CD4-positive, alpha-beta T cell treated with Interleukin-4 for 4 hours (primary cell): ENCODE measurements at regions not wholly inside any gene's neighbourhood (a gene's known extent, or its start where the extent isn't known, plus 50 kb on each side); places are given as distances from the start of the nearest gene placed in this dataset.
"Not testable (repeated sequence)": the region's sequence is repeated elsewhere in the genome, so short reads cannot be mapped to it uniquely, and the experiment has no call there.

Experiments used
- DNase-seq: peaks from one replicate; pipeline ENCODE4 v3.0.0-alpha.2; 2020

DNA sequence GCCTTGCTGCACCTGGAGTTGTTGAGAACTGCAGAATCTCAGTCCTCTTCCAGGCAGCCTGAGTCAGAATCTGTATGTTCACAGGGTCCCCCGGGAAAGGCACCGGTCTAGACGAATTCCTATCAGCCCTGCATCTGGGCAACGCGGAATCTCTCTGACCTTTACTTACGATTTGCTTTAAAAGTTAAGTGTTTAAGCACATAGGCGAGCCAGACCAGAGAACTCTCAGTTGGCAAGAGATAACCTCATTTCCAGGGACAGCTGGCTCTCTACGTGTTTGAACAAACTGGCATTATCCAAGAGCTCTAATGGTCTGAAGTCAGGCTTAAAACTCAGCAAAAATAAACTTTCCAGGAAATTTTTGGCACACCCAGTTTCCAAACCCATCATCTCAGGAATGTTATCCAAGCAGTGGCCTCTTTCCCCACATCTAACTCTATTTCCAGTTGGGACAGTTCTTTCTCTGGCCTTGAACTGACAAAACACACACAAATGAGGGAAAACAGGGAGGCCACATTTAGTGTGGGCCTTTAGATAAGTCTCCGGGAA, 53.4 kb downstream of the HES1 start:
- DNase-seq, result no peak

DNA sequence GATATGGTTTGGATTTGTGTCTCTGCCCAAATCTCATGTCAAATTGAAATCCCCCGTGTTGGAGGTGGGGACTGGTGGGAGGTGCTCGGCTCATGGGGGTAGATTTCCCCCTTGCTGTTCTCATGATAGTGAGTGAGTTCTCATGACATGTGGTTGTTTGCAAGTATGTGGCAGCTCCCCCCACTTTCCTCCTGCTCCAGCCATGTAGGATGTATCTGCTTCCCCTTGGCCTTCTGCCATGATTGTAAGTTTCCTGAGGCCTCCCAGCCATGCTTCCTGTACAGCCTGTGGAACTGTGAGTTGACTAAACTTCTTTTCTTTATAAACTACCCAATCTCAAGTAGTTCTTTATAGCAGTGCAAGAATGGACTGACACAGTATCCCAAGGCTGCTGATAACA, 55.9 kb downstream of the HES1 start:
- not testable (repeated sequence) for DNase-seq

DNA sequence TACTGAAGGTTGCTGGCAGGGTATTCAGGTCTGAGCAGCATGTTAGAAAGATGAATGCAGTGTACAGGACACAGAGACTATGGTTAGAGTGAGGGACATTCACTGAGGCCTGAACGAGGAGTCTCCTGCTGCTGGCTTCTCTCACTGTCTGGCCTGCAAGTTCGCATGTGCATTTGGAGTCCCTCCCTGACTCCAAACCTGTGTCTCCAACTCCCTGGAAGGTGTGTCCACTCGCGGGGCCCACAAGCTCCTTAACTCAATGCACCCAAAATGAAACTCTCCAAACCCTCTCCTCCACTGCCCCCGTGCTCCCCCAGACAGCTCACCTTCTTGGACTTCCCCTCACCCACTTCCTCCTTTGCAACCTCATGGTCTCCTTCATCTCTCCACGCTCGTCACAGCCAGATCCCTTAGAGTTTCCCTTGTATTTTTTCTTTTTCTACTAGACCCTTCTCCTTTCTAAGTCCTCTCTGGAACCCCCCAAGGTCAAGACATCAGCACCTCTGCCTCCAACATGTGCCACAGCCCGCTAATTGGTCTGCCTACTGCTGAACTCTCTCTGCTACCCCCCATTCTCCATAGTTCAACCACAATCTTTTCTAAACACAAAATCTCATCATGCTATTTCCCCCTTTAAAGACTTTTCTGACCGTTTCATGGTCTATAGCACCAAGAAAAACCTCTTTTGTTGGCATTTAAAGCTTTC, 58.3 kb downstream of the HES1 start:
- DNase-seq, result no peak

DNA sequence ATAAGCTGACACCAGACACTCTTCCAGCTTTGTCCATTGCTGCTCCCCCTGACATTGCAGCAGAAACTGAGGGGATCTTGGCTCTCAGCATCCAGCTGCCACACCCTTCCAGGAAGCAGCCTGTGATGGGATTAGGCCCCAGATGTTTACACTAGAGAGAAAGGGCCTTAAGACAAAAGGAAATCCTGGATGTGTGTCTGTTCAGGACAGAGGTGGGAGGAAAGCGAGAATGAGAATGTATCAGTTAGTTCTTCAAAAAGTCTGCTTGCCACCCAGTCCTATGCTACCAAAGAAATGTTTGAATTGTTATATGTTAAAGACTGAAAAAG, 58.8 kb downstream of the HES1 start:
- DNase-seq, result no peak

DNA sequence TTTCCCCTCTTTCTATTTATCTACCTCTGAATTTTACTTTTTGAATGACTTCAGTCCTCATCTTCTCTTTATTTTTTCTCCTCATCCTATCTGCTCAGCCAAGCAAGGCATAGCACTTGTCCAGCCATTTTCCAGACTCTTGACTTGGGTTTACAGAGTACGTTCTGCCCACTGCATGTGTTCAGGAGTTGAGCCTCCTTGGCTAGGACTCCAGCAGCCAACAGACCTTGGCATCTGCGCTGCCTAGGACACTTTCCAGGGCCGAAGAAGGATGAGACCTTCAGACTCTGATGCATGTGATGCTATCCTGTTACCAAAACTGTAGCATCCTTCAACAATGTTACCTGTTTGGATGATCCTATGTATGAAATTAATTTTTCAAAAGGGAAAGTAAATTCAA, 59.7 kb downstream of the HES1 start:
- DNase-seq, result no peak

DNA sequence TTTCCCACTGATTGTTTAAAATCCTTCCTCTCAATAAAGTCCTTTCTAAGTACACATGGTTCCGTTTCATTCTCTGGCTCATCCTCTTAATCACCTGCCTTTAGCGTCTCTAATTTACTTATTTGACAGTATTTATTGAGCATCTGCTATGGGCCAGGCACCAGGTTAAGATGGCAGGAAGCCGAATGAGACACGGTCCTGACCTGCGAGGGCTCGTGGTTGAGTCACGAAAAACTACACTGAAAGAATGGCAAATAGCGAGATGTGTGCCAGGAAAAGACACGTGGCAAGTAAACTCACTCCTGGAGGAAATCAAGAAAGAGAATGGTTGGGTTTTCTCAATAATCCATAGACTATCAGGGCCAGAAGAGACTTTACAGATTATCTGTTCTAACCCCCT, 60.9 kb downstream of the HES1 start:
- no peak for DNase-seq

DNA sequence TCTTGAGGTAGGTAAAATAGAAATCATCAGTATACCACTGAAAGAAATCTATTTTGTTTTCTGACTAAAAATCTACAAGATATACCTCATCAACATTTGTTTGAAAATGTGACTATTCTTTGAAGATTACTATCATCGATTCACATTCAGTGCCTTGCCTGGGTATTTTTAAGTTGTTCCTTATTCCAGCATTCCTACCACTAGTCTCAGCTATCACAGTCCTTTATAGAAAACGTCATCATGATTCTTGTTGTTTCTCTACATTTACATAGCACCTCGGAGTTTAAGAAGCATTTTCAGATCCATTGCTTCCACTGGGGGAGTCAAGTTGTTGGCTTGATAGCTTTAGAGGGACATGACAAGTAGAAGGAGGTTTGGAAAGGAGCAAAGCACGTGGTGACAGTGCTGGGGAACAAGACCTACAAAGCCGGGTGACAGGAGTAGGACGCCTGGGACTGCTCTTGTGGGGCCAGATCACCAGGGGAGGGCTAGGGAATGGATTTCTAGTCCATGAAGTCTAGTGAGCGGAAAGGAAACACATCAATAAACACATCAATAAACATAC, 61.5 kb downstream of the HES1 start:
- no peak for DNase-seq

GRCh38 chr3:194197981-194198695, 62.2 kb downstream of the HES1 start:
- DNase-seq, result no peak

- DNase-seq, result no peak
These were observed 63.0 kb downstream of the HES1 start for GRCh38 chr3:194198938-194199337.

DNA sequence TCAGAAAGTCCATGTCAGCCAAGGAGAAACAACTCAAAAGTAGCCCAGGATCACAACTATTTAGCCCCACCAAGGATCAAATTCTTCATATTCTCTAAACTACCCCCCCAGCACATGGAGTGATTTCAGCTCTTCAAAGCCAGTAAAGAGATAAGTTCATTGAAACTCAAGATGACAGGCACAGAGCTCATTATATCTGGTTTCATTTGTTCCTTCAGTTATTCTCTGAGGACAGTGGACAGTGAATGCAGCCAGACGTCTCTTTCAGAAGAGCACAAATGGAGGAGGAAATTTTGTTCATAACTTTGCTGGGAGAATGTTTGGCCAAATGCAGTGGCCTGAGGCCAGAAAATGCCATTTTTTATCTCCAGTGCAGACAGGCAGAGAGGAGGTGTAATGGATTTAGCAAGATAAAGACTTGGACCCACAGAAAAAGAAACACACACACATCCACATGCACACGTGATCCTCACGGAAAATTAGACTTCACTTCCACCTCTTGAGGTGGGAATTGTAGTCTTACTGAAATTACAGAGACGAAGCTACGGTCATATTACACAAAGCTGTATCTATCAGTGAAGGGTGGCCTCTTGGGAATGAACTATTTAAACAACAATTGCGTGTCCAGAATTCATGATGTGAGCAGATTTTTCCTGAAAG, 64.6 kb downstream of the HES1 start:
- DNase-seq, result no peak

- no peak for DNase-seq
These were observed 66.2 kb downstream of the HES1 start for GRCh38 chr3:194201953-194202666.

DNA sequence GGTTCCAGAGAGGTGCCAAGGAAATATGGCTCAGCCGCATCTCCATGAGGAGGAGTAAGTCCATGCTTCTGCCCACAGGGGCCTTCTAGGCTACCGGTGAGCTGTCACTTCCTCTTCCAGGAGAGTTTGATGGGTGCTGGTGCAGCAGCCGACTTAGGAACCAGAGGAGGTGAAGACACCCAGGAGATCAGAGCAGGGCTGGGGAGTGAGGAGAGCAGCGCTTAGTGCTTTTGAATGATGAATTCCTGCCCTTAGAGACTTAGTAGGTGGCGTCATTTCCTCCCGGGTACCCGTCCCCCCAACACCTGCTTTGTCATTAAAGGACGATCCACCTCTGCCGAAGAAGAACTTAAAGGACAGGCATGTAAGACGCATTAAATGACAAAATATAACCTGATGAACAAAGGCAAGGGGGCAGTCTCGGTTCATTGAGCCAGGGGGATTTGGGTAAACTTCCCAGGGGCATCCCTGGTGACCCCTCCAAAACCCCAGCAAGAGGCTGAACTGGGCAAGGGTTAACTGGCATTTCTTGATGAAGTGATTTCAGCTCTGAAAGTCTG, 67.6 kb downstream of the HES1 start:
- no peak for DNase-seq

- DNase-seq, result no peak
These were observed 68.4 kb downstream of the HES1 start for GRCh38 chr3:194204042-194204987.

- DNase-seq, result no peak
These were observed 69.8 kb downstream of the HES1 start for GRCh38 chr3:194205675-194206133.

DNA sequence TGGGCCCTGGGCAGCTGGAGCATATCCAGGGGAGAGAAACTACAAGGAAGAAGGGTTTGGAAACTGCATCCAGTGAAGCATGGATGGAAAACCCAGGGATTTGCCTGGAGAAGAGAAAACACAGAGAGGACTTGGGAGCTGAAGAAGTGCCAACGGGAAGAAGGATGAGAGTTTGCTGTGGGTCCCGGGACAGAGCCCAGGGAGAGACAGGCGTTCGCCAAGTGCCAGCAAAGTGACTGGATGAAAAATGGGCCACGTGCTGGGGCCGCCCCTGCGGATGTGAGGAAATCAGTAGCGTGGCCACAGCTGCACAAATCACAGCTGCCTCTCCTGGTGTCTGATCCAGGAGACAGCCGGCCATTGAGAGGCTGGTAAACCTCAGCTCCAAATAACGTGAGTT, 70.4 kb downstream of the HES1 start:
- no peak for DNase-seq

DNA sequence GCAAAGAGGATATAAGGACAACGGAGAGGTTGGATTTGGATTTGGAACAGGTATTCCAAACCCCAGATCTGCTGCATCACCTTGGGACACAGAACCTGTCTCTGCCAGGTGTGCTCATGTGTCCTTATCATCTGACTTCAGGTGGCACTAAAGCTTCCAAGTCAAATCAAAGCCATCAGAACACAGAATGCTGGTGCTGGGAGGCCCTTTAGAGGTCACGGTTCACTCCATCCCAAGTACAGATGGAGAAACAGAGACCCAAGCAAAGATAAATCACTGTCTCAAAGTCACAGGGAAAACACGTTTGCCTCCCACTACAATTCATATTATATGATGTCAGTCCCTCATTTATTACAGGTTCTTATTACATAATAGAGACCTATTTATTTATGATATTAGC, 72.8 kb downstream of the HES1 start:
- DNase-seq, result no peak

DNA sequence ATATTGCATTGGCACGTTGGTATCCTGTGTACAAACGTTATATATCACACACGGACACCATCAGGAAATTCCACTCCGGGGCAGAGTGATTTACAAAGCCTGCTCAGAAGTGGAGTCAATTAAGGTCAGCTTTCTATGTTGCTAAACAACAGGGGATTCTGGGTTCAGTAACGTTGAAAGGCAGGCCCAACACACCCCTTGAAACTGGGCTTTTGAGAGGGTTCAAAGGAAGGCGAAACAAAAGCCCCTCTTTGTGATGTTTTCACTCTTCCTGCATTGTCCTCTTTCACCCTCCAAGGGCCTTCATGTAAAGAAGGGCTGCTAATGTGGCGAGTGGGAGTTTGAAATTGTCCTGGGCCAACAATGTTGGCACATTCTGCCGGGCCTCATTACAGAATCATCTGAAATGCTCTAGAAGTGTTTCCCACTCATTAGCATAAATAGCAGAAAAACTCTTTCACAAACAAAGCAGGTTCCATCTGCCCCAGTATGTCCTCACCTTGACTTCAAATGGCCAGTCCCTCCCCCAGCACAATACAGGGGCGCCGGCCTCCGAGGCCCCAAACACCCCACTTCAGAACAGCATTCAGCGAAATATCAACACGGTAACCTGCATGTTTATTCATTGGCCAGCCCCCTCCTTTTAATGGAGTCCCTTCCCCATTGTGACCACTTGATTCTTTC, 76.4 kb downstream of the HES1 start:
- no peak for DNase-seq

GRCh38 chr3:194212845-194213331, 76.9 kb downstream of the HES1 start:
- DNase-seq, result no peak

DNA sequence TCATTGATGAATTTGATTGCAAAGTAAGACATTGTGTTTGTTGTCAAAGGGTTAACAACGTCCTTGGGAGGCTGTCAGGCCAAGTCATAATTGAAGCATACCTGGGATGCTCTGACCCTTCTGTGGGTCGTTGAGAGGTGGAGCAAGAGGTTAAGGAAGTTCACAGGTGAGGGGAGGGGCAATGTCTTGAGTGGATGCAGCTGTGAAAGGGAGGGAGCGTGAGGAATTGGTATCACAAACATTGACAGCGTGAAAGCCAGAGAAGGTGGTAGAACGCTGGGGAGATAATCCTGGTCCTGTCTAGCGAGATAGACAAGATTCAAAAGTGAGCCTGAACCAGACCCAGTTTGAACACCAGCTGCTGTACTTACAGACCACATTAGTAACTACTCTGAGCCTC, 79.4 kb downstream of the HES1 start:
- no peak for DNase-seq

- no peak for DNase-seq
These were observed 82.9 kb downstream of the HES1 start for GRCh38 chr3:194218646-194219453.
